NCI-H2107 treated with DMSO at 0.1 percent for 48 hours (cell line): ENCODE measurements at regions not wholly inside any gene's neighbourhood (a gene's known extent, or its start where the extent isn't known, plus 50 kb on each side); places are given as distances from the start of the nearest gene placed in this dataset.
"Not testable (repeated sequence)": the region's sequence is repeated elsewhere in the genome, so short reads cannot be mapped to it uniquely, and the experiment has no call there.

Experiments used
- DNase-seq: peaks from one replicate; lab custom pipeline; 2025; ENCODE audit not compliant: unreplicated experiment; lab: John Stamatoyannopoulos, UW

- no peak for DNase-seq
Observed at GRCh38 chr10:23543691-23544380, 105.0 kb downstream of the OTUD1 start.

DNA sequence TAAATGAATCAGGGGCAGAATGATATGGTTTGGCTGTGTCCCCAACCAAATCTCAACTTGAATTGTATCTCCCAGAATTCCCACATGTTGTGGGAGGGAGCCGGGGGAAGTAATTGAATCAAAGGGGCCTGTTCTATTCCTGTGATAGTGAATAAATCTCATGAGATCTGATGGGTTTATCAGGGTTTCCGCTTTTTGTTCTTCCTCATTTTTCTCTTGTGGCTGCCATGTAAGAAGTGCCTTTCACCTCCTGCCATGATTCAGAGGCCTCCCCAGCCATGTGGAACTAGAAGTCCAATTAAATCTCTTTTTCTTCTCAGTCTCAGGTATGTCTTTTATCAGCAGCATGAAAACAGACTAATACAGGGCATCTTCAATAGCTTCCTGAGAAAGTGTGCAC is 107.0 kb downstream of the OTUD1 start:
- DNase-seq: not testable (repeated sequence)

- no peak for DNase-seq
Observed at GRCh38 chr10:23556727-23557440, 118.0 kb downstream of the OTUD1 start.

DNA sequence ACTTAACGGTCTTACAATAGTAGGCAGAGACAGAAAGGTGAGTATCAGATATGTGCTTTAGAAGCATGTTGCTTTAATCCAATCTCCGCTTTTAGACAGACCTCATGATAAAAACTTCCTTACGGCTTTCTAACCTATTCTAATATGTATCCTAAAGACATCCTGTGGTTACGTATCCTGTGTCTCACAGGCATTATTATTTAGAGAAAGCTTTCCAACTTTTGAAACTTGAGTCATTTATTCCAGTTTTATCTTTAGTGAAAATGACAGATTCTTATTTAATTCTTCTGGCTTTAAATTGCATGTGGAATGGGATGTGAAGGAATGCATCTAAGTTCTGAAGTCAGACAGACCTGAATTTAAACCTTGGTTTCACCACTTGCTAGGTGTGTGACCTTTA is 118.9 kb downstream of the OTUD1 start:
- DNase-seq: no peak

GRCh38 chr10:23558361-23558799 is 119.5 kb downstream of the OTUD1 start:
- DNase-seq: no peak

GRCh38 chr10:23568996-23569395 is 130.1 kb downstream of the OTUD1 start:
- no peak for DNase-seq

GRCh38 chr10:23571884-23572283 is 133.0 kb downstream of the OTUD1 start:
- DNase-seq: no peak

GRCh38 chr10:23581906-23582450 is 143.1 kb downstream of the OTUD1 start:
- no peak for DNase-seq

DNA sequence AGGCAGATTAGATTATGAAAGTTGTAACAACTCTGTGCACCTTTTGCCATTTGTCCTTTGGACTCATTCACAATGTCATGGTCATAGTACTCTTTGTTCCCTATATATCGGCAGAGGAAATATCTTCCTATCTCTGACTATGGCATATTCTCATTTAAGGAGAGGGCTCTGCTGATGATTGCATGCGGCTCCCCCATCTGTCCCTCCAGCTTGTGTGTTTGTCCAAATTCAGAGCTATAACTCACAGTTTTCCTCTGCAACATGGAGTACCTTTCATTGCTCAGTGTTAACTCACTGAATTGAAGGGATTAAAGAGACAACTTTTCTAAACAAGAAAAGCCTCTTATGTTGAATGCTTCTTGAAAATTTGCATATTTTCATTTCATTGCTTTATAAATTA is 145.5 kb downstream of the OTUD1 start:
- DNase-seq: no peak

GRCh38 chr10:23585186-23585585 is 146.3 kb downstream of the OTUD1 start:
- no peak for DNase-seq

GRCh38 chr10:23585666-23586065 is 146.8 kb downstream of the OTUD1 start:
- no peak for DNase-seq

GRCh38 chr10:23595278-23595677 is 156.4 kb downstream of the OTUD1 start:
- not testable (repeated sequence) for DNase-seq

DNA sequence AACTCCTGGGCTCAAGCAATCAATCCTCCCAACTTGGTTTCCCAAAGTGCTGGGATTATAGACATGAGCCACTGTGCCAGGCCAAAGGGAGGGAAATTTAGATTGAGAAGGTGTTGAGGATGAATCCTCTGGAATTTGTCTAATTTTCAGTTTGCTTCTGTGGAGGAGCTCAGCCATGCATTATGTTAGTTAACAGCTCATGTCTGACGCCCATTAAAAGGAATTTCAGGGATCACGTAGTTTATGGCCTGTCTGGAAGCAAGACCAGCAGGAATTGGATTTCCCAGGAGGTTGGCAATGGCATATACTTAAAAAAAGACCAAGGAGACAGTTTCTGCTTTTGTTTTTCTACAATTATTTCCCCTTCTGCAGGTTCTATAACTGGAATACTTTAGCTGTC is 165.7 kb downstream of the OTUD1 start:
- DNase-seq: no peak

GRCh38 chr10:23606456-23606855 is 167.6 kb downstream of the OTUD1 start:
- no peak for DNase-seq

DNA sequence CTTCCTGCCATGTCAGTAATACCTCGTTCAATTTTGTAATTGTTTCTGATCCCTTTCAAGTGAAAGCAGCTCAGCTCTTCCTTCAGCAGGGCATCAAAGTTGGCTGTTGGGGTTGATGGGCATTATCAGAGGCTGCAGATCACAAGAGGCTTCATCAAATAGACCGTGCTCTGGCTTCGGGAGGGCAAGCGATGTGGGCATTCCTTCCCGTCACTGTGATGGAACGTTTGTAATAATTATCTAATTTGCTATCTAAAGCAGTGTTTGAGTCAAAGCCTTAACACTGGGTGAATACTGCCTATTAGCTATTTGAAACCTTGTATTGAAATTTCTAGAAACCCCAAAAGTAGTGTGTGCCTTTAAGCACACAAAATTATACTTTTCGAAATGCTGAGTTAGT is 170.1 kb downstream of the OTUD1 start:
- DNase-seq: no peak

DNA sequence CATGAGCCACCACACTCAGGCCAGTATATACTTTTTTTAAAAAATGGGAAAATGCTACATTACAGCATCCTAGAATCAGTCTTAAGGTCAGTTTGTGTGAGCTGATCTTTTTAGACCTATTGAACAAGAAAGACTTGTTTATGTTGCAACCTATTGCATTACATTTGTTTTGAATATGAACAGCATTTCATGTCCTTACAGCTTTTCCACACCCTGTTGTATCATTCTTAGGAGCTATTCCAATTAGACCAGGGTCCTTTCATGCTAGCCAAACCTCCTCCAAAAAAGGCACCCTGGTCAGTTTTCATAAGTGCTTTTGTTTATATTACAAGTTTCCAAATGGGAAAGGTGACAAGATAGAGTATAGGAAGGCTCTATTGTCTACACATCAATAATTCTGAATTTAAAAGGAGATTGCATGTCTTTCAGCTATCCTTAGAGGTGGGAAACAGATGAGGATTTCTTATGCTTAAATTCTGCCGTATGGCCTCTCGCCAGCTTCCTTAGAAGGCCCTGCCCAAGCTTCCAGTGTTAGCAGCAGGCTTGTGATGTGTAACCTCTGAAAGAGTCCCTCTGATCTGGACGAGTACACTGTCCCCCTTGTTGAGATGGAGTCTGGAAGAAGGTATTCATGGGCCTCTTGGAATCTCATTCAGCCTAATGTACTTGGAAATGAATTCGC is 171.9 kb downstream of the OTUD1 start:
- no peak for DNase-seq

DNA sequence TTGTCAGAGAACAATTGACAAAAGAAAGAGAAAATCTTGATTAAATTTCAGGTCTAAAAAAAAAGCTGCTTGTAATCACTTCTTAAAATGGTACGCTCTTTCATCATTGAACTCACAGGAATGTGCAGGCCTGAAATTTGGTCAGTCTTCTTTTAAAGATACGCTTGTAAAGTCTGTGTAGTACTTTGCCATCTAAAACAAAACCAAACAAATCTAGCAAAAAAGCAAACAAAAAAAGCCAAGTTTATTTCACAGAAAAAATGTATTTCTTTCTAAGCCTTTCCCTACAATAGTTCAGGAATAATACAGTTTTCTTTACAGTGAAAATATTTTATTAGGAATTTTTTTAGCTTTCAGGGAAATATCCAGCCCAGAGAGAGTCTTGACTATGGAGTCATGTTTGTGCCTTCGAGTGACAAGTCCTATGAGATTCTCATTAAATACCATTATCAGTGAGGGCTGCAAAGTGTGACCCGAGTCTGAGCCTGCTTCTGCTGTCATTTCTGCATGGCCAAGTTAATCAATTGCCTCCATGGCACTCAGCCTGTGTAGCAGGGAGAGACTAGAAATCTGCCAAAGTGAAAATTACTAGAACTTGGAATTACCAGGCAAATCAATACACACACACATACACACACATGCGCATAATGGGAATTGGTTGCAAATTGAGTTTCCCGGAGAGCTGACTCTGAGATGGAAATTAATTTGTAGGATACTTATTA is 172.6 kb downstream of the OTUD1 start:
- no peak for DNase-seq

GRCh38 chr10:23613900-23614299 is 175.0 kb downstream of the OTUD1 start:
- no peak for DNase-seq

- no peak for DNase-seq
Observed at GRCh38 chr10:23614483-23614882, 175.6 kb downstream of the OTUD1 start.

DNA sequence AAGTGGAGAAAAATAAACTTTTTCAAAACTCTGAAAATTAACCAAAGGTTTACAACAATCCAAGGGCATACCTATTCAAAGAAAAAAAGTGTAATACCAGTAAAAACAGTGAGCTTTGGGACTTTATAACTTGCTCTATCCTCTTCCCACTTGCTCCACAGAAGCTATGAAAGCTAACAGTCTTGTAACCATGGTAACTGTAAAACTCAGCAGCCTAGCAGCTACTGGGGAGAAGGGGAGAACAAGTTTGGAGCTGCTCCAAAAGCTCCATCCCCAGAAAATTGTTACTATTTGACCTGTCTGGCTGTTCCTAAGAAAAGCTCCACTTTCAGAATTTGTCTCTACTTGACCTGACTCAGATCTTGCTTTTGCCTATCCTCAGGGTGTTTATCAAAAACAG is 191.5 kb downstream of the OTUD1 start:
- DNase-seq: no peak

DNA sequence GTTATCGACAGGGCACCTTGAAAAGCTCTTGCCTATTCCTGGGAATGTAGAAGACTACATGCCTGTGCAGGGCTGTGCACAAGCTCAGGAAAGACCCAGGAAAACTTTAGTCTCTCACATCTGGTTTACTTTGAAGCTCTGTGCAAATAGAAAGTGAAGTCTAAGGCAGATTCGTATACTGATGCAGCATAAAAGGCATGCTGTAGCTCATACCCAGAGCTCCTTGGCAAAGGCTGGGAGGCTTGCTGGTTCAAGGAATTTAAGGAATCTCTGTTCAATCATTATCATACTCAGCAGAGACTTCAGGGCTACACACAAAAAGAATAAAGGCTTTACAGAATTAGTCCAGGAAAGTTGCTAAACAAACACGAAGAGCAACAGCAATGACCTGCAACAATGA is 192.0 kb downstream of the OTUD1 start:
- no peak for DNase-seq
